Islet of Langerhans (tissue), 1 donor: ENCODE measurements at regions not wholly inside any gene's neighbourhood (a gene's known extent, or its start where the extent isn't known, plus 50 kb on each side); places are given as distances from the start of the nearest gene placed in this dataset.

Experiments used
- FAIRE-seq: peaks from one replicate; lab custom pipeline; 2011; peaks lifted over from hg19 to GRCh38; lab: Jason Lieb, UNC

DNA sequence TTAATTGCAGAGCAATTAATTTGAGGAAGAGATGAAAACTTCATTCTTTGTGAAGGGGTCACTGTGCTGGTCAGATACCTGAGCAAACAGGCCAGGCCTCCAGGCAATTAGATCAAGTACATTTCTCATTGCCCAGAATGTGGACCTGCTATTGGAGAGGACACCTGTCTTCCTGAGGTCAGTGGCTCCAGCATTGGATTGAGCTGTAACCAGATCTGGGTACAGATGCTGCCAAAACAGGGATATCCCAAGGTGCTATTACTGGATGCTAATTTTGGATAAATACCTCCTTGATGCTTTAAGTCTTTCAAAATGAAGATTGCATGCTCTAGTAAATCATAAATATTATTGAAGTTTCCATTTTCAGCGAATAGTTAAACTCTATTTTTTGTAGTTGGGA is 131.5 kb downstream of the FAM161A start:
- FAIRE-seq = no peak

DNA sequence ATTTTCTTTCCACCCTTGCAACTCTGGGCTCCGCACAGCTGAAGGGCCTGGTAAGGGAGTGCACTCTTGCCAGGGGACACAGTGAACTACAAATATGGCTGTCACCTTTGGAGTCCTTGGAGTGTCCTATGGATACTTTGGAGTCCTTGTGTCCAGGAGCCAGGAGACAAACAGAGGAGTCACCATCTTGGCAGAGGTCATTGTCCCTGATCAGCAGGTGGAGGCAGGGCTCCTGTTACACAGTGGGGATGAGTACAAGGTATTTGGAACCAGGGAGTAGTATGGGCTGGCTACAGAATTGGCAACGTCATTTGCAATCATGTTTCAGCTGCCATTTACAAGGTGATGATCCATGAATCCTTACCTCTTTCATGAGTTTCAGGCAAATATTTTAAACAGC is 132.5 kb downstream of the FAM161A start:
- FAIRE-seq = no peak

DNA sequence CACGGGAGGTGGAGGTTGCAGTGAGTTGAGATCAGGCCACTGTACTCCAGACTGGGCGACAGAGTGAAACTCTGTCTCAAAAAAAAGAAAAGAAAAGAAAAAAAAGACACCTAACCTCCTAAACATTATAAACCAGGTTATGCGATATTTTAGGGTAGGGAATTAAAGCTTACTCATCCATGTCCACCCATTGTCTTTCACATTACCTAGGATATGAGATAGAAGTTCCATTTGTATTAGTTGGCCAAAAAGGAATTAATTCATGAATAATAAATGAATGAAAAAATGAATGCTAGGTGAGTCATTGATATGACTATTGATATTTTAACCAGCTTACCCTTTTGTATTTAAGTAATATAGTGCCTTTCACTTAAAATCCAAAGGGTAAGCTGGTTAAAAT is 132.9 kb downstream of the FAM161A start:
- no peak for FAIRE-seq

DNA sequence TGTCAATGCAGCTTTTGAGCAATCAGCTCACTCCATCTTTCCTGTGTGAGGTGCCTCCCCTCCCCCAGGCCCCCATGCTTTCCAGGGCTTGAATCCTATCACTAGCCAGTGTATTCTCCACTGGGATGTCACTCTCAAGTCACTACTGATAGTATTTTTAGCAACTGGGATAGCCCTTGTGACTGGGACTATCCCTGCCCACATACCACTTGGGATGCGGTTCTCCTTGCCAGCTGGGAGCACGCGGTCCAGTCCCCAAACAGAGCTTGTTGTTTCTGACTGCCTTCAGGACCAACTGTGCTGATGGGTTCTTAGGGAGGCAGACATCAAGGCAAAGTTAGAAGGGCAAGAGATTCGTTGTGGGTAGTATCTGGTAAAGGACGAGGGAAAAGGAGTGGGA is 134.9 kb downstream of the FAM161A start:
- FAIRE-seq = no peak

DNA sequence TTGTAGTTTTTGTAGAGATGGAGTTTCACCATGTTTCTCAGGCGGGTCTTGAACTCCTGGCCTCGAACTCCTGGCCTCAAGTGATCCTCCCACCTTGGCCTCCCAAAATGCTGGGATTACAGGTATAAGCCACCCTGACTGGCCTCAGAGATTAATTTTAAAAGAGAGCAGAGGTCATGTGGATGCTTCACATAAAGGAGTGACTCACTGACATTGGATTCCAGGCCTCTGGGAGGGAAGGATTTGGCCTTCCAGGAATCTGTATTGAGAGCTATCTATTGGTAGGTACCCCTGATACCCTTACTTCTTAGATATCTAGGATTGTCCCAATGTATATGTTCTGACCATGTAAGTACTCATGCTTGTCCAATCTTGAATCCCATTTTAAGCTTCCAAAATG is 138.4 kb downstream of the FAM161A start:
- no peak for FAIRE-seq

DNA sequence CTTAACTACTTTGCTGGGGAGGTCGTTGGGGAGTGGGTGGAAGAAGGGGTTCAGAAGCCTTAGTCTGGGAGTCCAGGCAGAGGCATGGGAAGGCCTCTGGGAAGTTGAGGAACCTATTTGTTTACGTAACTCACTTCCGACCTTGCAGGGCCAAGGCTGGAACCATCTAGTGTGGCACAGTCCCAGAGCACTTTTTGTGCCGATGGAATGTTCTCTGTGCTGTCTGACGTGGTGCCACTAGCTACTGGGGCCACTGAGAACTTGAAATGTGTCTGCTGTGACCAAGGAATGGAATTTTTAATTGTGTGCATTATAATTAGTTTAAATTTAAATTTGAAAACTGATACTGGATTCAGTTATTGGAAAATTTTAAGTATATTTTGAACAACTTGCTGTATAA is 139.7 kb downstream of the FAM161A start:
- FAIRE-seq = no peak

DNA sequence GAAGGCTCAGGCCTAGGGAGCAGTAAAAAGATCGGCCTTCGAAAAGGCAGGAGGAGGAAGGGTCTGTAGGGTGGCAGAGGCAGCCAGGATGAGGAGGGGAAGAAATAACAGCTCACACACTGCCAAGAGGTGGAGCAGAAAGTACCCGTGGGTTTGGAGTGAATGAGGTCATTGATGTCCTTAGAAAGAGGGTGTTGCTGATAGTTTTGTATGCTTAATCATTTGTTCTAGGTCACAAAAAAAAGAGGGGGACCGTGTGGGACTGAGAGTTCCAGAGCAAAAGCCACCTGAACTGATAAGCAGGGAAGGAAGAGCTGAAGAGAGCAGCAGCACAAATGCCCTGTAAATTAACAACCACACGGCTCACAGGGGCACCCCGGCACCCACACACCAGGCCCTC is 140.4 kb downstream of the FAM161A start:
- FAIRE-seq = no peak

DNA sequence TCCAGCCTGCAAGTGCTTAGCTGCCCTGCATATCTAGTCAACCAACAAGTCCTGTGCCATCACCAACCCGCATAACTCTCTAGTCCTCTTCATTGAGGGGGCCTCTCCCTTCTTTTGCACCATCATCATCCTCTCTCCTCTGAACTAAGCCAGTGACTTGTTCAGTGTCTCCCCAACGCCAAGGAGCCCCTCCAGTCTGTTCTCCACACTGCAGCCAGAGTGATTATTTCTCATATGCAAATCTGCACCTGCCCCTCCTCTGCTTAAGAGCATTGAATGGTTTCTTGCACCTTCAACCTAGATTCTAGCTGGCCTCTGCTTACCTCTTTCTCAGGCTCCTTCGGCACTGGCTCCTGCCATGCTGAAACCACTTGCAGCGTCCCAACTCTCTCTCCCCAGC is 141.8 kb downstream of the FAM161A start:
- no peak for FAIRE-seq

DNA sequence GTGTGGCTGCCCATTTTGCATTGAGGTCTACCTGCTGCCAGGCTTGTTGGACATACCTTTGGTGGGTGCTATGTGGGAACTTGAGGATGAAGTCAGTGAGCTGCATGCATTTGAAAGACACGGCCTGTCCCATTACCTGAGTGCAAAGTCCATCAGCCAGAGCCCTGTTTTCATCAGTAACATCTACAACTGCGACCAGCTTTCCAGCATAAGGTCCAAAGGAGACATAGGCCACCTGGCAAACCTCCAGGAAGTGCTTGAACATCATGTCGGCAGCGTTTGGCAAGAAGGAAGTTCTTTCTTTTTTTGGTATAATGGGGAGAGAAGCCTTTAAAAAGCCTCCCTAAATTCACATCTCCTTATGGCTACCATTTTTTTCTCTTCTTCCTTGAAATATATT is 143.1 kb downstream of the FAM161A start:
- FAIRE-seq = no peak

DNA sequence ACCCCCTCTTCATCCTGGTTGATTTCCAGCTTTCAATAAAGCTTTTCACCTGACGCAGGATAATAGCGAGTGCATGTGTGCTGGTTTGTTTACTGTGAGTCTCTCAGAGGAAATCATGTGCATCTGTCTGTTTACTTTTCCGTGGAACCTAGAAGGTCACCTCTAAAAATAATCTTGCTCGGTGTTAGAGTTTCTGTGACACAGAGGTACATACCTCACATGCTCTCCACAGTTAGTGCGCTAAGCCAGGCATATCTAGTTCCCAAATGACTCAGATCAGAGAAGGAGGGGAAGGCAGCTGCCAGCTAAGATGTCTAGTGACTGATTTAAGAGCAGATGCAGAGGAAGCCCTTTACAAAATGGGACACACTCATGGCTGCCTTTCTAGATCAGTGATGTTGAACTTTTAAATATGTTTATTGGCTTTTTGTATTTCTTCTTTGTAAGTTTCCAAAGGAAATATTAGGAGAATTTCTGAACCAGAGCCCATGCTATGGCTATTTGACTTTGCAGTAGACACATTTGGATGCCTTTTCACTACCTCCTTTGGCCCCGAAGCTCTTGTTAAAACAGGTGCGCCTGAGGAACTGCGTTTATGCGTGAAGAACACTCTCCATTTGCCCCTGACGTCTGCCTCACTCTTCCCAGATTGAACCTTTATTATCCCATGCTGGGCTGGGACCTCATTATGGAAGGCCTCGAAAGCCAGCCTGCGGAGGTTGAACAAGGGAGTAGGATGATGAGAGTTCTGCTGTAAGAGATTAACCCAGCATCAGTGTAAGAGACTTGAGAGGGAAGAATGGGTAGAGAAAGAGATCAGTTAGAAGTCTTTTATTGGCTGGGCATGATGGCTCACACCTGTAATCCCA is 145.6 kb downstream of the FAM161A start:
- peak; percentile 99 for FAIRE-seq

DNA sequence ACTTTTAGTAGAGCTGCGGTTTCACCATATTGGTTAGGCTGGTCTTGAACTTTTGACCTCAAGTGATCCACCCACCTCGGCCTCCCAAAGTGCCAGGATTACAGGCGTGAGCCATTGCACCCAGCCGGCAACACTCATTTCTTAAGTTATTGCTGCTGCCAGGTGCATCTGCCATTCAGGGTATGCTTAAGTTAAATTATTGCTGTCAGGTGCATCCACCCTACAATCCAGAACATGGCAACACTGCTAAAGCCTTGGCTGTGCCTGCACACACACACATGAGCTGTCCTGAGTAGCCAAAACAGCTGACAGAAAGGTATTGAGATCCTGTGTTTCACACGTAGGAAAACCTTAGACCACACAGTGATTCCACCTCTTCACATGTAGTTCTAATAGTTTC is 148.2 kb downstream of the FAM161A start:
- FAIRE-seq = no peak

DNA sequence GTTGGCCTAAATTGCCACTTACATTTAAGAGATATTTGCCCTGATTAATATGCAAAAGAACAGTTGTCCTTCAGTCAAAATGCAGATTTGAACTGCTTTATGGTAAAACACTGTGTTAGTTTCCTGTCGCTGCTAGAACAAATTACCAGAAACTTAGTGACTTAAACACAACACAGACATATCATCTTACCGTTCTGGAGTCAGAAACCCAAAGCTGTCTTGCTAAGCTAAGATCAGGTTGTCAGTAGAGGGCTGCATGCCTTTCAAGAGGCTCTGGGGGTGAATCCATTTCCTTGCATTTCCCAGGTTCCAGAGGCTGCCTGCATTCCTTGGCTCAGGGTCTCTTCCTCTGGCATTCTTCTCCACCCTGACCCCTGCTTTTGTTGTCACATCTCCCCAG is 149.5 kb downstream of the FAM161A start:
- FAIRE-seq = no peak

DNA sequence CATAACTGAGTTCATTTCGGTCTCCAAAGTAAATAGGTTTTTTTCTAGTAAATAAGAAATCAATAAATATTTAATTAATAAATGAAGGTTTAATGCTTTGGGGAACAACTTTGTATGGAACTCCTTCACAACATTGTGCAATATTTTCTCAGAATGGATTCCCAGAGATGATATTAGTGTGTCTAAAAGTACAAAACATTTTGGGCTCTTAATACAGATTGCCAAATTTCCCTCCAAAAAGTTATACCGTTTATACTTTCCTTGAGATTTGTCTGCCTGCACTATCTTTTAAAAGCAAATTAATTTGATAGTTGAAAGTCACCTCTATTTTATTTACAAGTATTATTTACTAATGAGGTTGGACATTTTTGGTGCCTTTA is 151.8 kb downstream of the FAM161A start:
- no peak for FAIRE-seq

DNA sequence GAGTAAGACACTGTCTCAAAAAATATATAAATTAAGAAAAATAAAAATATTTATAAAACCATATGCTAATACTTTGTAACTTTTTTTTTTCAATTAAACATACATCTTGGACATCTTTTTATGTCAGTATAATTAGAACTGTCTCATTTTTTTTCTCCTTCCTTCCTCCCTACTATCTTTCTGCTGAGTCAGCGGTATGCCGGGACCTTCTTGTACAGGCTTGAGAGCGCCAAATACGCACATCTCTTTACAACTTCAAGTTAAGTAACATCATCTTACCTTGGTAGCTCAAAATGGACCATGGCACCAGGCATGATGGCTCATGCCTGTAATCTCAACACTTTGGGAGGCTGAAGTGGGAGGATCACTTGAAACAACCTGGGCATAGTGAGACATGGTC is 153.4 kb downstream of the FAM161A start:
- FAIRE-seq = no peak

DNA sequence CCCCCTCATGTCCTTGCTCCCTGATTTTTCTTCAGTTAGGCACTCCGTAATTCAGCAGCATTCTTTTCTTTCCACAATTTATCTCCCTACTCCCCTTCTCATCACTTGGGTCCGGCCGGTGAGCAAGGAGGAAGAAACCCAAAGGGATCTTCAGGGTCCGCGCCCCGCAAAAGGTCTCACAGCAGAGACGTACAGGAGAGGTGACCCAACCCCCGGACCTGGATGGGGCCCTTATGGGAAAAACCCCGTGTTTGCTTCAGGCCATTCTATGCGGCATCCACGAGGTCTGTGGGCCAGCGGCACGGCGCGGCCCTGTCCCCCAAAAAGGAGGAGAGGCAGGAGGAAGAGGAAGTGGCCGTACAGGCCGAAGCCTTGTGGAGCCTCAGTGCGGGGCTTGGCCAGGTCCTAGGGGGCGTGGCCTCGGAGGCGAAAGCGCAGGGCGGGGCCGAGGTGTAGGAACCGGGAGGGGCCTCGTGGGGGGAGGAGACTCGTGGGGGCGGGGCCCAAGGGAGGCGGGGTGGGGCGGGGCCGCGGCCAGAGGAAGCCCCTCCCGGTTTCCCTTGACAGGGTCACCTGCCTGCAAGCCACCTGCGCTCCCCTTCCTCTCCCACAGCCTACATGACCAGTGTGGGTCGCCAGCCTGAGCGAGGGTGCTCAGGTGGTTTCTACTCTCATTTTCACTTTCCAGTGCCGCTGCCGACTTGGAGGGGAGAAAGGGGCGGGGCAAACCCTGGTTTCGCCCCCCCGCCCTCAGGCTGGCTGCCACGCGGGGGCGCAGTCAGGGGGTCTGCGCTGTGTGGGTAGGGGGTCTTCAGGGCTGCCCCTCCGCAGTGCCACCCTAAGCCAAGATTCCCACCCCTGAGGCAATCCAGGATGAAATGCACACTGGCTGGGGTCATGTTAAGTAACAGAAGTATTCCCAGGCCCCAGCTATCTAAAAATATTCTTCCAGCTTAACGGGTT is 156.4 kb upstream of the XPO1 start:
- FAIRE-seq = no peak

DNA sequence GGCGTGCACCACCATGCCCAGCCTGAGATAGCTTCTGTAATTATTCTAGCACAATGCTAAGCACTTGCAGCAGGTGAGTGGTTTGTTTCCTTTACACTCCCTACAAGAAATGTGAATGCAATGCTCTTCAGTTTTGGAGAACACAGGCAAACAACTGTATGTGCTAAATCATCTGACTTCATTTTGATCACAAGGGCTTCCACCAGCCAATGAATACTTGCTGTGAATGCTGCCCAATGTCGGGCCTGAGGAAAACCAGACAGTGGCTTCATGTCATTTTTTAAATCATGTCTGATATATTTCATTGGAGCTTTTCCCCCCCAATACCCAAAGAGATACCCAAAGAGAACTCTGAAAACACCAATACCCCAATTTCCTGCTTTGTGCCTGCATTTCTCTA is 155.6 kb upstream of the XPO1 start:
- FAIRE-seq = no peak

DNA sequence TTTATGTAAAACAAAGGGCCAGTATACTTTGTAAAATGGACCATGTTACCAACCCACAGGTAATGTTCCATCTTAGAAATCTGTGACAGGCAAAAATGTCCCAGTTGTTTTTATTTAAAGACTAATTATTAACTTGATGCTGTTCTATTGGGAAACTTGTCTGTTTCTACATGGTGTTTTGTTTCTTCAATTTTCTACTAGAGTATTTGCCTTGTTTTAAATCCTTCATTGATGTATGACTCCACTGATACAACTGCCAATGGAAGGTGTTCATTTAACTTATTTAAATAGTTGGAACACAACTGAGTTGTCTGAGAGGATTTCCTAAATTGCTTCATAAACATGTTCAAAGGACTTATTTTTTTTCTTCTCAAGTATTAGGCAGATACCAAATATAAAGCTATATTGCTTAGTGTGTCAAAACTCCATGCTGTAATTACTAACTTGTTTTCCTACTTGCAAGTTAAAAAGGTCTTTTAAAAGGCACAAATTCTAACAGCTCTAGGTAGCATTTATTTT is 152.0 kb upstream of the XPO1 start:
- no peak for FAIRE-seq

DNA sequence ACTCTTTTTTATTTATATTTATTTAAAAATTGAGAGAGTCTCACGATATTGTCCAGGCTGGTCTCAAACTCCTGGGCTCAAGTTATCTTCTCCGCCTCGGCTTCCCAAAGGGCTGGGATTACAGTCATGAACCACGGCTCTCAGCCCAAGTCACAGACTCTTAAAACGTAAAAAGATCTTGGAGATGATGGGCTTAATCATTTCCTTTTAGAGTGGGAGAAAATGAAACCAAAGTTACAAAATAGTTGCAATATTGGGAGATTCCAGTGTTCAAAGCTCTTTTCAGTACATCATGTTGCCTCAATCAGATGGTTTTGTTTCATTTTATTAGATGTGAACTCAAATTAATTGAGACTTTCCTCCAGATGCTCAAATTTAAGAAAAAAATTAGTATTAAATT is 151.4 kb upstream of the XPO1 start:
- FAIRE-seq = no peak

DNA sequence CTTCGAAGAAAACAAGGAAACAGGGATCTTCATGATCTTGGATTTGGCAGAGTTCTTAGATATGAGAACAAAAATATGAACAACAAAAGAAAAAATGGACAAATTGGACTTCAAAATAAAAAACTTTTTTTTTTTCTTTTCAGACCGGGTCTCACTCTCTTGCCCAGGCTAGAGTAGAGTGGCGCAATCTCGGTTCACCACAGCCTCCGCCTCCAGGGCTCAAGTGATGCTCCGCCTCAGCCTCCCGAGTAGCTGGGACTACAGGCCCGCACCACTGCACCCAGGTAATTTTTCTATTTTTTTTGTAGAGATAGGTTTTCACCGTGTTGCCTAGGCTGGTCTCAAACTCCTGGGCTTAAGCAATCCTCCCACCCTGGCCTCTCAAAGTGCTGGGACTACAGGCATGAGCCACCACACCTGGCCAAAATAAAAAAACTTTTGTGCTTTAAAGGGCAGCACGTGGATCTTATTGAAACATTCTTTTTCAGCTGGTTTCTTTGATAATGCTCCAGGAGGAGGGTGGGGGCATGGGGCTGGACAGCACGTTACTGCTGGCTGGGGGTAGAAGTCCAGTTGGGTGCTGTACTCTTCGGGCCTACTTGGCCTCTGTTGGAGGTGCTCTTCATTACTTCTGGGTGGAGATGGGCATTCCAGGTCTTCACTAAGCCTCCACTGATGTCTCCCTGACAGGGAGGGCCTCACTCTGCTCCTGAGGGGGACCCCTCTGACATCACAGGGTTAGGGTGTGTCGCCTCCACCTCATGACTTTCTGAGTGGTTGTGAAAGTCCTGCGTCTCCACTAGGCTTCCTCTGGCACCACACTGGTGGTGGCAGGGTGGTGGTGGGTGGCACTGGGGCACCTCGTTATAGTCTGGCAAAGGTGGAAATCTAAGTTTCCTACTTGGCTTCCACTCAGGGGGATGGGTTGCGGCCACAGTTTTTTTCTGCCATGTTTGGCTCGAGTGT is 150.5 kb upstream of the XPO1 start:
- no peak for FAIRE-seq

DNA sequence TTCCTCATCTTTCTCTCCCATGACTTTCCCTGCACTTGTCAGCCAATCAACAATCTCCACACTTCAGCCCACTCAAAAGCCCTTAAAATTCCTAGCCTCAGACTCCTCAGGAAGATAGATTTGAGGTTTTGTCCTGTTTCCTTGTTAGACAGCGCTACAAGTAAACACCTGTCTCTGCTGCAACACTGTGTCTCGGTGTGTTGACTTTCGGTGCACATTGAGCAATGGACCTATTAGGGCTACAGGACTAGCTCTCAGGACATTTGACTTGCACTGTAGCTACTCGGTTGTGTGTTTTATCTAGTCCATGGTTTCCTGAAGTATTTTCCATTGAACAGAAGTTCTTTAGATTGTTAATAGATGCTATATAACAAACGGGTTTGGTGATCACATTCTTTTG is 140.9 kb upstream of the XPO1 start:
- FAIRE-seq = no peak

DNA sequence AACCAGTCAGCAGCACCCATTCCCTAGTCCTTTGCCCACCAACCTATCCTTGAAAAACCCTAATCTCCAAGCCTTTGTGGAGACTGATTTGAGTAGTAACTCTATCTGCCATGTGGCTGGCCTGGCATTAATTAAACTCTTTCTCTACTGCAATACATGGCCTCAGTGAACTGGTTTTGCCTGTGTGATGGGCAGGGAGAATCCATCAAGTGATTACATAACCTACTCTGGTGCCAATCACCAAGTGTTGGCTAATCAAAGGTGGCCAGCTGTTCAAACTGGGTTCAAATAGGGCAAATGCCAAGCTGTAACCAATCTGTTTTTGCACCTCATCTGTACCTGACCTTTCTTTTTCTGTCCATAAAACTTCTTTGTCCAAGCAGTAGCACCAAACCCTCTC is 139.8 kb upstream of the XPO1 start:
- FAIRE-seq = no peak

DNA sequence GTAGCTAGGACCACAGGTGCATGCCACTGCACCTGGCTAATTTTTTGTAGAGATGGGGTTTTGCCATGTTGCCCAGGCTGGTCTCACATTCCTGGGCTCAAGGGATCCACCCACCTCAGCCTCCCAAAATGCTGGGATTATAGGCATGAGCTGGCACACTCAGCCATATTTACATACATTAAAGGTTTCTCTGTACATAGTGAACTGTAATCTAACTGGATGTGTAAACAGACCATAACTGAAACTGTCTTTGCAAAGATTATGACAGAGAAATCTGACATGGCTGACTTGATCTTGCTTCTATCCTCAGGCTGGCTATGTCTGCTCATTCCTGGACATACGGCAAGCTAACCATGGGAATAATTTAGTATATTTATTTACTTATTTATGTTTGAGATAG is 139.2 kb upstream of the XPO1 start:
- FAIRE-seq = no peak
